Islet of Langerhans (tissue), 1 donor: ENCODE measurements at regions not wholly inside any gene's neighbourhood (a gene's known extent, or its start where the extent isn't known, plus 50 kb on each side); places are given as distances from the start of the nearest gene placed in this dataset.
"Not testable (repeated sequence)": the region's sequence is repeated elsewhere in the genome, so short reads cannot be mapped to it uniquely, and the experiment has no call there.

Source experiments
- FAIRE-seq: peaks from one replicate; lab custom pipeline; 2011; peaks lifted over from hg19 to GRCh38; lab: Jason Lieb, UNC

DNA sequence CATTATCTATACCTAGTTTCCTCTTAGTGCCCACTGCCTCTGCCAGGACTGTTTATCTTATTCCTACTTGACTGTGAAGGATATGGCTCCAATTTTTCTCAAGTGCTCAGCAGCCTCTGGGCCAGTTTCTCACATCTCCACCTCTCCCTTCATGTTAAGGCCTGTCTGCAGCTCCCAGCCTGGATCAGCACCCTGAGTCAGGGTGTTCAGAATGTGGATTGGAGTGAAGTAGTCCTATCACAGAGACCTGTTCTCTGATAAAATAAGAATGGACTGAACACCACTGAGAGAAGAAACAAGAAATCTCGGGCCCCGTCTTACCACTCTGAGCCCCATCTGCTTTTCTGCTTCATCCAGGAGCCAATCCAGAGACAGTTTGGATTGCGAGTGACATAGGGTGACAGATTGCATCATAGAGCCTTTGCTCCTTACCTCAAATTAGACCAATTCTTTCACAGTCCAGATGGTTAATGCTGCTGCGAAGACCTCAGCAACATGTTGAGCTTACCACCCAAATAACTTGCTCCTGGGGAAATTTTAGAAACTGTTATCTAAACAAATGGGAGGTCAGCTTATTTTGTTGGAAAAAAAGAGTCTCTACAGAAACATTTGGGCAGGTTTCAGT lies 473.1 kb downstream of the PDZRN4 start:
- FAIRE-seq = no peak

DNA sequence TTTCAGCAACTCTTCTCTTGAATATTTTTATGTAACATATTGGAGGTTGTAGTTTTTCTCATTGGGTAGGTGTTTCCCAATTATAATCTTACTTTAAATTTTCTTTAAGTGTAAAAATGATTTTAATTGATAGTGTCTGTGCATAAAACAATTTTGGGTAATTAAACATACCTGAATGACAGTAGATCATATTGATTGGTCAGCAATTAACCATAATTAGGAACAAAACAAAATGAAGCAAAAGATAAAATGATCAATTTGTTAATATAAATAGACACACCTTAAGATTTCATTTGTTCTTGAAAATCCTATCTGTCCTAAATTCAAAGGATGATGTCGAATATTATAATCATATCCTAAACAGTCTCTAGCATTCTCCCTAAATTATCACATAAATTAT lies 468.3 kb downstream of the PDZRN4 start:
- no peak for FAIRE-seq

- no peak for FAIRE-seq
These were observed 465.5 kb downstream of the PDZRN4 start for GRCh38 chr12:41653386-41654326.

- no peak for FAIRE-seq
These were observed 464.9 kb downstream of the PDZRN4 start for GRCh38 chr12:41652981-41653380.

DNA sequence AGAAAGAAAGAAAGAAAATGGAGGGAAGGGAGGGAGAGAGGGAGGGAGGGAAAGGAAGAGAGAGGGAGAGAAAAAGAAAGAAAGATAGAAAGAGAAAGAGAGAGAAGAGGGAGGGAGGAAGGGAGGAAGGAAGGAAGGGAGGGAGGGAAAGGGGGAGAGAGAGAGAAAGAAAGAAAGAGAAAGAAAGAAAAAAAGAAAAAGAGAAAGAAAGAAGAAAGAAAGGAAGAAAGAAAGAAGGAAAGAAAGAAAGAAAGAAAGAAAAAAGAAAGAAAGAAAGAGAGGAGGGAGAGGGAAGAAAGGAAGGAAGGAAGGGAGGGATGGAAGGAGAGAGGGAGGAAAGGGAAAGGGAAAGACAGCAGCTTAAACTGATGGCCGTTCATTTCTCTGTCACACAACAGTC lies 457.5 kb downstream of the PDZRN4 start:
- no peak for FAIRE-seq

DNA sequence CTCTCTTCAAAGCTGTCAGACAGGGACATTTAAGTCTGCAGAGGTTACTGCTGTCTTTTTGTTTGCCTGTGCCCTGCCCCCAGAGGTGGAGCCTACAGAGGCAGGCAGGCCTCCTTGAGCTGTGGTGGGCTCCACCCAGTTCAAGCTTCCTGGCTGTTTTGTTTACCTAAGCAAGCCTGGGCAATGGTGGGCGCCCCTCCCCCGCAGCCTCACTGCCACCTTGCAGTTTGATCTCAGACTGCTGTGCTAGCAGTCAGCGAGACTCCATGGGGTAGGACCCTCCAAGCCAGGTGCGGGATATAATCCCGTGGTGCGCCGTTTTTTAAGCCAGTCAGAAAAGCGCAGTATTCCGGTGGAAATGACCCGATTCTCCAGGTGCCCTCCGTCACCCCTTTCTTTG lies 454.7 kb downstream of the PDZRN4 start:
- FAIRE-seq = not testable (repeated sequence)

- FAIRE-seq = no peak
These were observed 448.5 kb downstream of the PDZRN4 start for GRCh38 chr12:41636653-41637052.

DNA sequence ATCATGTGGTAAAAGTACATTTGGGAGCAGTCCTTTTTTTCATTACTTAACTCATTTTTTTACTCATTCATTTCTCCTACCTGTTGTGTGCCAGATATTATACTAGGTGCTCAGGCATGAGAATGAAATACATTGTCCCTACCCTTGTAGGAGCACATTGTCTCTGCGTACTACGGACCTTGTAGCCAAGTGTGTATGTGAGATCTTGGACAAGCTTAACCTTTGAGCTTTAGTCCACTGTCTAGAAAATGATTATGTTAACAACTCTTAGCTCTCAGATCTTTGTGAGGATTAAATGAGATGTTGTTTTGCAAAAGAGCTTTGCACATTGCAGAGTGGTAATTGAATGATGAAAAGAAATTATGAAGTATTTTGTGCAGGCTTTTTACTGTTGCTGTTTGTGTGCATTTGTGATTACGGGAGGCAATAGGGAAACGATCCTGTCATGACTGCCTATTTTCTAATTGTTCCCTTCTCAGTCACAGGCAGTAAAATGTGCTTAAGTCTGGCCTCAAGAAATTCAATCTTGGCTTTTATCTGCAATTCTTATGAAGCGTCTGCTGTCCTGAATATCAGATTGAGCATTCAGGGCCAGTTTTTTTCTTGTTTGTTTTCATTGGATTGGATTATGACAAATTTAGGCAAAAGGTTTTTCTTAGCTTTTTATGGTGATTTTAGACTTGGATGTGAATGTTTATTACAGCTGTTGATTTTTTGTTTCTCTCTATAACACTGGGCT lies 447.7 kb downstream of the PDZRN4 start:
- no peak for FAIRE-seq

DNA sequence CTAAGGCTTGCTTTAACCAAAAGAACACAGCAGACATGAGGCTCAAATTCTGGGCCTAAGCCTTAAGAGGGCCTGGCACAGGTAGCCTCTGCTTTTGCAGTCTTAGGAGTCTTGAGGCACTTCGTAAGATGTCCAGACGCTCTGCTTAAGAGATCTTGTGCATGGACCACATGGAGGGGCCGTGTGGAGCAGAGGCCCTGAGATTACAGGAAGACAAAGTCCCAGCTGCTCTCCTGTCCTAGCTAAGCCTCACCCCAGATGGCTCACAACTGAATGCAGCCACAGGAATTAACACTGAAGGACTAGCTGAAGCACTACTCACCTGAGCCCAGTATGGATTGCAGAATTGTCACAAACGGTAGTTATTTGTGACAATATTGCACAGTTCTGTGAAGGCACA lies 446.0 kb downstream of the PDZRN4 start:
- FAIRE-seq = no peak

- FAIRE-seq = no peak
These were observed 441.5 kb downstream of the PDZRN4 start for GRCh38 chr12:41629611-41630010.

GRCh38 chr12:41627476-41627875 lies 439.4 kb downstream of the PDZRN4 start:
- FAIRE-seq = no peak

DNA sequence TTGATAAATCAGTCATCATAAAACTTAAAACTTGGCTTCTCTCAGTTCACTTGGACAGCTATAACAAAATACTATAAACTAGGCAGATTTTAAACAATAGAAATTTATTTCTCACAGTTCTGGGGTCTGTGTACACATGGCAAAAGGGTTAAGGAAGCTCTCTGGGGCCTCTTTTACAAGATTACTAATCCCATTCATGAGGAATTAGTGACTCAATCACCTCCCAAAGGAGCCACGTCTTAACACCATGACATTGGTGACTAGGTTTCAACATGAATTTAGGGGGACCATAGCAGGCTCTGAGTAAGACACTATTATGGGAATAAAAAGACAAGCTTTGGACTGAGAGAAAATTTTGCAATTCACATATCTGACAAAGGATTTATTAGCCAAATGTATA lies 436.5 kb downstream of the PDZRN4 start:
- no peak for FAIRE-seq
